ENCODE measurements at regions not wholly inside any gene's neighbourhood (a gene's known extent, or its start where the extent isn't known, plus 50 kb on each side); places are given as distances from the start of the nearest gene placed in this dataset.
"Not testable (repeated sequence)": the region's sequence is repeated elsewhere in the genome, so short reads cannot be mapped to it uniquely, and the experiment has no call there.

DNA sequence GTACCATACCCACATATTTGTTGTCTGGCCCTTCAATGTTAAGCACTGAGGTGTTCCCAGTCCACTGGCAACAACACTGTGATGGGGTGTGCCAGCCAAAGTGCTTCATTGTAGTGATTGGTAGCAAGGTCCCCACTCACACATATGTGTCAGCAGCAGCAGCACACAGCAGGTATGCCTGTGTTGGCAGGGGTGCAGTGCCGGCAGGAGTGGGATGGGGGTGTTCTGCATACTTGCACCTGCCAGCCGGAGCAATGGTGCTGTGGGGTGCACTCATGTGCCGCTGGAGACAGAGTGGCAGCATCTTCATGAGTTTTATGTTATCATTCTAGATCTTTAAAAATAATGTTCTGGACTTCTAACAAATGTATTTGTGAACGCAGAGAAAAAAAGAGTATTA lies 987.8 kb downstream of the RPIA start:
- TF ChIP-seq, protein P1, sequence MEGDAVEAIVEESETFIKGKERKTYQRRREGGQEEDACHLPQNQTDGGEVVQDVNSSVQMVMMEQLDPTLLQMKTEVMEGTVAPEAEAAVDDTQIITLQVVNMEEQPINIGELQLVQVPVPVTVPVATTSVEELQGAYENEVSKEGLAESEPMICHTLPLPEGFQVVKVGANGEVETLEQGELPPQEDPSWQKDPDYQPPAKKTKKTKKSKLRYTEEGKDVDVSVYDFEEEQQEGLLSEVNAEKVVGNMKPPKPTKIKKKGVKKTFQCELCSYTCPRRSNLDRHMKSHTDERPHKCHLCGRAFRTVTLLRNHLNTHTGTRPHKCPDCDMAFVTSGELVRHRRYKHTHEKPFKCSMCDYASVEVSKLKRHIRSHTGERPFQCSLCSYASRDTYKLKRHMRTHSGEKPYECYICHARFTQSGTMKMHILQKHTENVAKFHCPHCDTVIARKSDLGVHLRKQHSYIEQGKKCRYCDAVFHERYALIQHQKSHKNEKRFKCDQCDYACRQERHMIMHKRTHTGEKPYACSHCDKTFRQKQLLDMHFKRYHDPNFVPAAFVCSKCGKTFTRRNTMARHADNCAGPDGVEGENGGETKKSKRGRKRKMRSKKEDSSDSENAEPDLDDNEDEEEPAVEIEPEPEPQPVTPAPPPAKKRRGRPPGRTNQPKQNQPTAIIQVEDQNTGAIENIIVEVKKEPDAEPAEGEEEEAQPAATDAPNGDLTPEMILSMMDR (IDR thresholded peaks at IDR 0.05): not testable (repeated sequence)
- TF ChIP-seq POLR2A (IDR thresholded peaks at IDR 0.05): not testable (repeated sequence)
